GM18519 (cell line): ENCODE measurements at regions not wholly inside any gene's neighbourhood (a gene's known extent, or its start where the extent isn't known, plus 50 kb on each side); places are given as distances from the start of the nearest gene placed in this dataset.
A peak's percentile ranks its signal among the peaks of the same experiment; 100 is the strongest.

Experiments used
- ATAC-seq: cut with Tn5 transposase; IDR thresholded peaks from one replicate; pipeline ENCODE4 v1.9.1; 2021; ENCODE audit warnings: mild to moderate bottlenecking, moderate library complexity; ENCODE audit not compliant: unreplicated experiment, low FRiP score

GRCh38 chr2:57843158-57843557 lies 203.4 kb upstream of the VRK2 start:
- no peak for ATAC-seq

GRCh38 chr2:57848723-57849122 lies 197.9 kb upstream of the VRK2 start:
- ATAC-seq, result no peak

- no peak for ATAC-seq
Observed at GRCh38 chr2:57849843-57850242, 196.8 kb upstream of the VRK2 start.

GRCh38 chr2:57850415-57851130 lies 196.0 kb upstream of the VRK2 start:
- no peak for ATAC-seq

GRCh38 chr2:57855212-57855611 lies 191.4 kb upstream of the VRK2 start:
- ATAC-seq, result no peak

GRCh38 chr2:57859755-57860154 lies 186.9 kb upstream of the VRK2 start:
- ATAC-seq, result no peak

- no peak for ATAC-seq
Observed at GRCh38 chr2:57862153-57862552, 184.5 kb upstream of the VRK2 start.

GRCh38 chr2:57862727-57863126 lies 183.9 kb upstream of the VRK2 start:
- ATAC-seq, result no peak

GRCh38 chr2:57864926-57865325 lies 181.7 kb upstream of the VRK2 start:
- ATAC-seq, result no peak

GRCh38 chr2:57867730-57868129 lies 178.9 kb upstream of the VRK2 start:
- no peak for ATAC-seq

- no peak for ATAC-seq
Observed at GRCh38 chr2:57868619-57869139, 177.9 kb upstream of the VRK2 start.

GRCh38 chr2:57869758-57870344 lies 176.8 kb upstream of the VRK2 start:
- no peak for ATAC-seq

GRCh38 chr2:57876313-57876712 lies 170.3 kb upstream of the VRK2 start:
- peak; percentile 58 for ATAC-seq

- ATAC-seq, result no peak
Observed at GRCh38 chr2:57877811-57878170, 168.8 kb upstream of the VRK2 start.

GRCh38 chr2:57878171-57878865 lies 168.3 kb upstream of the VRK2 start:
- no peak for ATAC-seq

- no peak for ATAC-seq
Observed at GRCh38 chr2:57878866-57879210, 167.8 kb upstream of the VRK2 start.

GRCh38 chr2:57880446-57880845 lies 166.2 kb upstream of the VRK2 start:
- no peak for ATAC-seq

GRCh38 chr2:57880967-57881366 lies 165.6 kb upstream of the VRK2 start:
- ATAC-seq, result no peak

GRCh38 chr2:57881998-57882888 lies 164.4 kb upstream of the VRK2 start:
- no peak for ATAC-seq

GRCh38 chr2:57882895-57883515 lies 163.6 kb upstream of the VRK2 start:
- ATAC-seq, result no peak
